OCI-LY1 (cell line): ENCODE measurements at regions not wholly inside any gene's neighbourhood (a gene's known extent, or its start where the extent isn't known, plus 50 kb on each side); places are given as distances from the start of the nearest gene placed in this dataset.

Experiments used
- H2AFZ ChIP-seq: fragments of 200-600 bp; sonication (generic), shearing (Covaris generic); 2 replicates; pipeline ENCODE4 v1.6.0; 2014; ENCODE audit warnings: antibody characterized with exemption, mild to moderate bottlenecking, low read length
- H3F3A ChIP-seq: fragments of 200-600 bp; sonication (generic), shearing (Covaris generic); 2 replicates; pipeline ENCODE4 v1.6.0; 2014; ENCODE audit warnings: mild to moderate bottlenecking, antibody characterized with exemption, low read length, moderate library complexity; ENCODE audit not compliant: insufficient read depth
- H3K27ac ChIP-seq: fragments of 200-600 bp; sonication (generic); 2 replicates; pipeline ENCODE4 v1.5.1; 2014; ENCODE audit warnings: low read length, mixed run types, mild to moderate bottlenecking, low read depth; ENCODE audit not compliant: poor library complexity, severe bottlenecking
- H3K27me3 ChIP-seq: fragments of 200-600 bp; sonication (generic); 2 replicates; pipeline ENCODE4 v1.6.0; 2014; ENCODE audit warnings: antibody characterized with exemption, mild to moderate bottlenecking, low read length, moderate library complexity; ENCODE audit not compliant: insufficient read depth
- H3K36me3 ChIP-seq: fragments of 200-600 bp; sonication (generic); 2 replicates; pipeline ENCODE4 v1.6.1; 2014; ENCODE audit warnings: mild to moderate bottlenecking, antibody characterized with exemption, low read length, moderate library complexity, mixed read lengths; ENCODE audit not compliant: insufficient read depth
- H3K4me1 ChIP-seq: fragments of 200-600 bp; sonication (generic); 2 replicates; pipeline ENCODE4 v1.5.1; 2014; ENCODE audit warnings: mild to moderate bottlenecking, low read length, moderate library complexity; ENCODE audit not compliant: insufficient read depth, severe bottlenecking
- H3K4me2 ChIP-seq: fragments of 200-600 bp; sonication (generic), shearing (Covaris generic); 2 replicates; pipeline ENCODE4 v1.6.1; 2014; ENCODE audit warnings: low read length
- H3K4me3 ChIP-seq: fragments of 200-600 bp; sonication (generic); 2 replicates; pipeline ENCODE4 v1.5.1; 2014; ENCODE audit warnings: low read length, low read depth, mild to moderate bottlenecking, mixed read lengths; ENCODE audit not compliant: poor library complexity, severe bottlenecking
- H3K79me2 ChIP-seq: fragments of 200-600 bp; shearing (Covaris generic); 2 replicates; pipeline ENCODE4 v1.6.1; 2016; ENCODE audit warnings: mixed run types, low read length, mixed read lengths; ENCODE audit not compliant: insufficient read depth
- H3K9ac ChIP-seq: fragments of 200-600 bp; sonication (generic), shearing (Covaris generic); 2 replicates; pipeline ENCODE4 v1.6.1; 2014; ENCODE audit warnings: mild to moderate bottlenecking, low read length, mixed read lengths
- H3K9me2 ChIP-seq: fragments of 200-600 bp; sonication (generic), shearing (Covaris generic); 2 replicates; pipeline ENCODE4 v1.6.1; 2014; ENCODE audit warnings: low read depth, mild to moderate bottlenecking, low read length, mixed read lengths
- H3K9me3 ChIP-seq: fragments of 200-600 bp; shearing (Covaris generic); 2 replicates; pipeline ENCODE4 v1.6.1; 2014; ENCODE audit warnings: low read length, mixed read lengths
- H4K20me1 ChIP-seq: fragments of 200-600 bp; sonication (generic), shearing (Covaris generic); 2 replicates; pipeline ENCODE4 v1.6.0; 2016; ENCODE audit warnings: mild to moderate bottlenecking, low read length; ENCODE audit not compliant: insufficient read depth
- EZH2 ChIP-seq: fragments of 200-600 bp; sonication (generic), shearing (Covaris generic); IDR thresholded peaks from 2 replicates; pipeline ENCODE4 v1.8.0; 2017; ENCODE audit warnings: borderline replicate concordance, mixed run types, mild to moderate bottlenecking, antibody characterized with exemption, low read length, moderate library complexity, mixed read lengths
- TF ChIP-seq, protein P1 (sequence below): fragments of 200-600 bp; sonication (generic), shearing (Covaris generic); IDR thresholded peaks from 2 replicates; pipeline ENCODE4 v1.5.1; 2017; ENCODE audit warnings: mild to moderate bottlenecking, antibody characterized with exemption, low read length, moderate library complexity, mixed read lengths

DNA sequence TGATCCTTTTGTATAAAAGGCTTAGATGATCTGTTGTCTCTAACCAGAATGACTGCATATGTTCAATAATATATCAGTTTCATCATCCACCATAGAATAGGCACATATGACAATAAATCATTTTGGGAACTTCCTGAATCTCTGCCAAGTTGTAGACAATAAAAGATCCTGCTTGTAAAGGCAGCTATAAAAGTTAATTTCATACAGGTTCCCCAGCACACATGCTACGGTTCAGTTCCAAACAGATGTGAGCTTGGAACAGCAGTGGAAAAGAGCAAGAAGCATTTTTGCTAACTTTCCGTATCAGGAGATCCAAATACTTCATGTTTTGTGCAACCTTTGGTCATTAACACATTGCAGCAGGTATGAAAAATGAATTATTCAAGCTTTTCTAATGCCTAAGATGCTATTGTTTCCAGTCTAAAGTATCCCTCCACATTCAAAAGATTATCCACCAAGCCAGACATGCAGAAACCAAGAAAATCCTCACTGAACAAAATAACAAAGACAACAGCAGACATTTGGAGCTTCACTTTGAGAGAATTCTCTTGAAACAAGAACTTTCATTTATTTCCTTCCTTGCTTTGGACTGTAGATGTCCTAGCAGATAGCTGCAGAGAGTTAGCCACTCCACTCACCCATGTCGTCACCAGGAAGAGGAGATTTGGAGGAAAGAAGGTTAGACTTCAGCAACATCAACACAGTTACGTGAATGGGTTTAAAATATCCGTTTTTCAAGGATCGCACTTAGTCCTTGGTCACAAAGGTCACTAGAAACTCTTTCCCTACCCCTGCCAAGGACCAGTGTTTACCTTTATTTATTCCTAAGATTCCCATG, 453.5 kb upstream of the JARID2 start:
- Histone ChIP-seq H3K9me3 (no peaks in the 10 kb centered on the region), H3F3A (no peaks in the 10 kb centered on the region), H3K4me2 (no peak overlapping the region), H4K20me1 (no peaks in the 10 kb centered on the region), H2AFZ (no peak overlapping the region), H3K27me3 (peaks cover 4% of the 10 kb centered on the region; the same call in 1 of the 2 replicates), H3K9ac (no peak overlapping the region), H3K27ac (no peak overlapping the region), H3K4me1 (no peaks in the 10 kb centered on the region), H3K4me3 (no peak overlapping the region), H3K36me3 (no peaks in the 10 kb centered on the region), H3K9me2 (no peaks in the 10 kb centered on the region), H3K79me2 (no peaks in the 10 kb centered on the region)
- TF ChIP-seq EZH2: no peak
- TF ChIP-seq, protein P1, sequence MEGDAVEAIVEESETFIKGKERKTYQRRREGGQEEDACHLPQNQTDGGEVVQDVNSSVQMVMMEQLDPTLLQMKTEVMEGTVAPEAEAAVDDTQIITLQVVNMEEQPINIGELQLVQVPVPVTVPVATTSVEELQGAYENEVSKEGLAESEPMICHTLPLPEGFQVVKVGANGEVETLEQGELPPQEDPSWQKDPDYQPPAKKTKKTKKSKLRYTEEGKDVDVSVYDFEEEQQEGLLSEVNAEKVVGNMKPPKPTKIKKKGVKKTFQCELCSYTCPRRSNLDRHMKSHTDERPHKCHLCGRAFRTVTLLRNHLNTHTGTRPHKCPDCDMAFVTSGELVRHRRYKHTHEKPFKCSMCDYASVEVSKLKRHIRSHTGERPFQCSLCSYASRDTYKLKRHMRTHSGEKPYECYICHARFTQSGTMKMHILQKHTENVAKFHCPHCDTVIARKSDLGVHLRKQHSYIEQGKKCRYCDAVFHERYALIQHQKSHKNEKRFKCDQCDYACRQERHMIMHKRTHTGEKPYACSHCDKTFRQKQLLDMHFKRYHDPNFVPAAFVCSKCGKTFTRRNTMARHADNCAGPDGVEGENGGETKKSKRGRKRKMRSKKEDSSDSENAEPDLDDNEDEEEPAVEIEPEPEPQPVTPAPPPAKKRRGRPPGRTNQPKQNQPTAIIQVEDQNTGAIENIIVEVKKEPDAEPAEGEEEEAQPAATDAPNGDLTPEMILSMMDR: no peak

- no peaks in the 10 kb centered on the region for H3K4me1 ChIP-seq
- H3K27ac ChIP-seq: no peak overlapping the region
- H3K9ac ChIP-seq: no peak overlapping the region
- H2AFZ ChIP-seq: no peak overlapping the region
- no peak overlapping the region for H3K4me3 ChIP-seq
- H3F3A ChIP-seq: no peaks in the 10 kb centered on the region
- no peaks in the 10 kb centered on the region for H3K9me2 ChIP-seq
- no peak overlapping the region for H3K4me2 ChIP-seq
- no peaks in the 10 kb centered on the region for H3K36me3 ChIP-seq
- no peaks in the 10 kb centered on the region for H3K9me3 ChIP-seq
- peaks cover 4% of the 10 kb centered on the region; the same call in 1 of the 2 replicates for H3K27me3 ChIP-seq
- H3K79me2 ChIP-seq: no peaks in the 10 kb centered on the region
- H4K20me1 ChIP-seq: no peaks in the 10 kb centered on the region
- TF ChIP-seq, protein P1: no peak
- no peak for TF ChIP-seq EZH2
Observed at GRCh38 chr6:14795451-14795850, 450.4 kb upstream of the JARID2 start.

- Histone ChIP-seq H3K27ac (no peak overlapping the region), H3F3A (no peaks in the 10 kb centered on the region), H3K36me3 (no peaks in the 10 kb centered on the region), H2AFZ (no peak overlapping the region), H3K9me3 (no peaks in the 10 kb centered on the region), H3K4me1 (no peaks in the 10 kb centered on the region), H3K79me2 (no peaks in the 10 kb centered on the region), H3K9ac (no peak overlapping the region), H3K9me2 (no peaks in the 10 kb centered on the region), H3K4me2 (no peak overlapping the region), H3K27me3 (peaks cover 4% of the 10 kb centered on the region; the same call in 1 of the 2 replicates), H4K20me1 (no peaks in the 10 kb centered on the region), H3K4me3 (no peak overlapping the region)
- no peak for TF ChIP-seq EZH2
- TF ChIP-seq, protein P1: no peak
Observed at GRCh38 chr6:14796974-14797762, 448.7 kb upstream of the JARID2 start.
